GM12878 (cell line): ENCODE measurements at regions not wholly inside any gene's neighbourhood (a gene's known extent, or its start where the extent isn't known, plus 50 kb on each side); places are given as distances from the start of the nearest gene placed in this dataset.

Experiments used
- ATAC-seq: fragments of 200-7000 bp; cut with Tn5 transposase; 3 replicates; pipeline ENCODE4 v1.9.1; 2020; ENCODE audit warnings: mild to moderate bottlenecking, moderate library complexity
- BruUV-seq: library from RNA; stranded (reverse); fragments of 400-500 nt; replicated peaks from 2 replicates; lab custom pipeline; 2021; lab: Mats Ljungman, UMichigan
- CTCF ChIA-PET: fragments of 300-600 bp; sonication (Branson Sonifier 250); formaldehyde crosslinking; extraction: SDS; loops from one replicate; lab custom pipeline; 2021; ENCODE audit warnings: inconsistent platforms; lab: Yijun Ruan, JAX
- POLR2A ChIA-PET: fragments of 350-600 bp; formaldehyde crosslinking; extraction: SDS; loops from one replicate; lab custom pipeline; 2021; ENCODE audit warnings: inconsistent platforms; lab: Charles Lee
- RAD21 ChIA-PET: fragments of 300-600 bp; sonication (Branson Sonifier 250); formaldehyde crosslinking; loops from one replicate; lab custom pipeline; 2023; ENCODE audit warnings: antibody characterized with exemption; ENCODE audit not compliant: unreplicated experiment; lab: Charles Lee
- SMC1A ChIA-PET: fragments of 300-600 bp; sonication (Branson Sonifier 250); formaldehyde crosslinking; loops from one replicate; lab custom pipeline; 2023; ENCODE audit not compliant: unreplicated experiment, uncharacterized antibody; lab: Charles Lee
- DNase-seq: peaks from one replicate; pipeline ENCODE4 v3.0.0-alpha.2; 2011; ENCODE audit warnings: low read depth, low spot score
- FAIRE-seq: peaks from 3 replicates; lab custom pipeline; 2011; peaks lifted over from hg19 to GRCh38; lab: Jason Lieb, UNC
- H2AFZ ChIP-seq: 2 replicates; pipeline ENCODE4 v1.6.0; 2011; ENCODE audit warnings: low read depth, low read length, control low read depth; ENCODE audit not compliant: control insufficient read depth
- H3K27ac ChIP-seq: 2 replicates; pipeline ENCODE4 v1.5.1; 2011; ENCODE audit warnings: control low read depth; ENCODE audit not compliant: control insufficient read depth, insufficient read depth
- H3K27me3 ChIP-seq, 2 experiments: replicated peaks in 1 of 2; 2 replicates each; pipeline versions ENCODE4 v1.6.0 to v1.6.1; 2011; ENCODE audit warnings: low read length in 1 of 2; ENCODE audit not compliant: control insufficient read depth in 2 of 2, insufficient read depth in 2 of 2
- H3K36me3 ChIP-seq, 2 experiments: 2 replicates each; pipeline ENCODE4 v1.5.1; 2011; ENCODE audit warnings: low read length in 1 of 2; ENCODE audit not compliant: control insufficient read depth in 2 of 2, insufficient read depth in 2 of 2
- H3K4me1 ChIP-seq: 2 replicates; pipeline ENCODE4 v1.6.1; 2011; ENCODE audit warnings: mild to moderate bottlenecking, low read length, moderate library complexity, mixed read lengths; ENCODE audit not compliant: control insufficient read depth, insufficient read depth
- H3K4me2 ChIP-seq: 2 replicates; pipeline ENCODE4 v1.6.0; 2011; ENCODE audit warnings: control low read depth; ENCODE audit not compliant: control insufficient read depth, insufficient read depth
- H3K4me3 ChIP-seq: fragments of 200-600 bp; sonication (generic); 2 replicates; pipeline ENCODE4 v1.5.1; 2016
- H3K79me2 ChIP-seq: 2 replicates; pipeline ENCODE4 v1.6.0; 2011; ENCODE audit warnings: low read length; ENCODE audit not compliant: control insufficient read depth, insufficient read depth
- H3K9ac ChIP-seq: 2 replicates; pipeline ENCODE4 v1.8.0; 2011; ENCODE audit warnings: low read length, control low read depth, mixed read lengths; ENCODE audit not compliant: control insufficient read depth, insufficient read depth
- H3K9me3 ChIP-seq: replicated peaks from 3 replicates; pipeline ENCODE4 v1.5.1; 2011; ENCODE audit warnings: mild to moderate bottlenecking, low read length; ENCODE audit not compliant: control insufficient read depth, insufficient read depth
- H4K20me1 ChIP-seq: 2 replicates; pipeline ENCODE4 v1.6.0; 2011; ENCODE audit not compliant: control insufficient read depth, insufficient read depth
- BCL11A ChIP-seq: IDR thresholded peaks from 2 replicates; pipeline ENCODE4 v1.6.1; 2011; ENCODE audit warnings: low read depth, low read length
- FOS ChIP-seq: IDR thresholded peaks from 3 replicates; pipeline ENCODE4 v1.6.1; 2011; ENCODE audit warnings: borderline replicate concordance; ENCODE audit not compliant: insufficient read length; ENCODE audit errors: extremely low read depth
- KDM1A ChIP-seq: fragments of 200-600 bp; sonication (generic); IDR thresholded peaks from 2 replicates; pipeline ENCODE4 v1.6.1; 2016; ENCODE audit warnings: borderline replicate concordance
- LARP7 ChIP-seq: fragments of 450-650 bp; IDR thresholded peaks from 2 replicates; pipeline ENCODE4 v1.6.1; 2017; ENCODE audit warnings: mild to moderate bottlenecking
- MXI1 ChIP-seq: fragments of 150-350 bp; IDR thresholded peaks from 2 replicates; pipeline ENCODE4 v1.6.1; 2011; ENCODE audit warnings: low read depth, mild to moderate bottlenecking, inconsistent platforms, low read length, improper control_type of control experiment
- NFIC ChIP-seq: IDR thresholded peaks from 2 replicates; pipeline ENCODE4 v1.6.1; 2012; ENCODE audit warnings: low read depth, mild to moderate bottlenecking, inconsistent platforms, low read length, moderate library complexity
- NR2F1 ChIP-seq: fragments of 450-650 bp; conservative IDR thresholded peaks from 2 replicates; pipeline ENCODE4 v1.6.1; 2017; ENCODE audit warnings: mild to moderate bottlenecking
- PAX8 ChIP-seq: fragments of 450-650 bp; IDR thresholded peaks from 2 replicates; pipeline ENCODE4 v1.6.1; 2017; ENCODE audit warnings: mild to moderate bottlenecking, moderate library complexity
- RBBP5 ChIP-seq: fragments of 200-600 bp; sonication (generic); conservative IDR thresholded peaks from 2 replicates; pipeline ENCODE4 v1.6.1; 2016
- SIX5 ChIP-seq: IDR thresholded peaks from 2 replicates; pipeline ENCODE4 v1.6.1; 2011; ENCODE audit warnings: mild to moderate bottlenecking, low read depth, low read length, moderate library complexity; ENCODE audit not compliant: severe bottlenecking
- SMARCA5 ChIP-seq: fragments of 450-650 bp; IDR thresholded peaks from 2 replicates; pipeline ENCODE4 v1.6.1; 2017; ENCODE audit warnings: mild to moderate bottlenecking
- ZNF217 ChIP-seq: fragments of 450-650 bp; IDR thresholded peaks from 2 replicates; pipeline ENCODE4 v1.6.1; 2017; ENCODE audit warnings: antibody characterized with exemption, mild to moderate bottlenecking
- ZNF24 ChIP-seq: fragments of 450-650 bp; IDR thresholded peaks from 2 replicates; pipeline ENCODE4 v1.6.1; 2017; ENCODE audit warnings: antibody characterized with exemption, mild to moderate bottlenecking
- ZNF274 ChIP-seq: IDR thresholded peaks from one replicate; pipeline ENCODE4 v1.8.0; 2011; ENCODE audit not compliant: insufficient read length, insufficient read depth
- WGBS: methylation state at CpG from one replicate; pipeline ENCODE4 v1.1.6; 2016; ENCODE audit warnings: low lambda C conversion rate; ENCODE audit not compliant: insufficient replicate concordance, insufficient coverage; ENCODE audit errors: missing lambda C conversion rate; 5-methylcytosine and 5-hydroxymethylcytosine counted together
- in situ Hi-C: fragments of 300-500 bp; cut with MboI; formaldehyde crosslinking; loops from 9 replicates; pipeline ENCODE4 v1.14.3; 2018; ENCODE audit warnings: mixed read lengths
- intact Hi-C: fragments of 100-400 bp; cut with micrococcal nuclease; formaldehyde crosslinking; loops from one replicate; pipeline ENCODE4 v1.14.2; 2022; ENCODE audit not compliant: unreplicated experiment
- TF ChIP-seq, protein P1 (sequence below): IDR thresholded peaks from 2 replicates; pipeline ENCODE4 v1.6.1; 2011; ENCODE audit warnings: mild to moderate bottlenecking, low read depth, low read length, moderate library complexity; ENCODE audit not compliant: insufficient replicate concordance
- TF ChIP-seq, protein P2 (sequence below): fragments of 450-650 bp; IDR thresholded peaks from 2 replicates; pipeline ENCODE4 v1.6.1; 2017; ENCODE audit warnings: low read depth, mild to moderate bottlenecking, moderate library complexity

DNA sequence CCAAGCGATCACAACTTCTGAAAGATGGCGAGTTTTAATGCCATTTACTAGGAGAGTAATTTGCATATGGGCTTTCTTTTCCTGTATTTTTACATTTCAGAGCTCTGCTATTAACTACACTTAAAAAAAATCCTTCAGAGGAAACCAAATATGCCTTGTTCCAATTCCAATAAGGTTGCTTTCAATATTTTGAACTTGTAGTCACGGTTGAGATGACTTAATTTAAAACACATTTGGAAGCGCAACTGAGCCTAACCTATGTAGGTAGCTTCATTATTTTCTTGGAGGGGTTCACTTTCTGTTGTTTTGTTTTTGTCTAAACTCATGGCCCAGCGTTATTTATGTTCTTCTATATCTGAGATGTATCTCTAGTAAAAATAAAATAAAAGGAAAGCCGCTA is 93.4 kb downstream of the BLID start:
- ChIA-PET SMC1A (no interaction called here), POLR2A (no interaction called here)
- Histone ChIP-seq H3K27me3 (no peaks in the 10 kb centered on the region), H3K9me3 (no peaks in the 10 kb centered on the region), H3K79me2 (no peaks in the 10 kb centered on the region), H3K4me3 (no peak overlapping the region)
- no peak for FAIRE-seq
- in situ Hi-C loops, result no loop called here
- intact Hi-C loops, result no loop called here
- TF ChIP-seq SMARCA5 (no peak), BCL11A (no peak), NR2F1 (no peak), ZNF274 (no peak), SIX5 (no peak), RBBP5 (no peak), KDM1A (no peak), FOS (no peak), ZNF24 (no peak), PAX8 (no peak), LARP7 (no peak), NFIC (no peak), MXI1 (no peak), ZNF217 (no peak)
- TF ChIP-seq, protein P1, sequence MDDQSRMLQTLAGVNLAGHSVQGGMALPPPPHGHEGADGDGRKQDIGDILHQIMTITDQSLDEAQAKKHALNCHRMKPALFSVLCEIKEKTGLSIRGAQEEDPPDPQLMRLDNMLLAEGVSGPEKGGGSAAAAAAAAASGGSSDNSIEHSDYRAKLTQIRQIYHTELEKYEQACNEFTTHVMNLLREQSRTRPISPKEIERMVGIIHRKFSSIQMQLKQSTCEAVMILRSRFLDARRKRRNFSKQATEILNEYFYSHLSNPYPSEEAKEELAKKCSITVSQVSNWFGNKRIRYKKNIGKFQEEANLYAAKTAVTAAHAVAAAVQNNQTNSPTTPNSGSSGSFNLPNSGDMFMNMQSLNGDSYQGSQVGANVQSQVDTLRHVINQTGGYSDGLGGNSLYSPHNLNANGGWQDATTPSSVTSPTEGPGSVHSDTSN, result no peak
- TF ChIP-seq, protein P2, sequence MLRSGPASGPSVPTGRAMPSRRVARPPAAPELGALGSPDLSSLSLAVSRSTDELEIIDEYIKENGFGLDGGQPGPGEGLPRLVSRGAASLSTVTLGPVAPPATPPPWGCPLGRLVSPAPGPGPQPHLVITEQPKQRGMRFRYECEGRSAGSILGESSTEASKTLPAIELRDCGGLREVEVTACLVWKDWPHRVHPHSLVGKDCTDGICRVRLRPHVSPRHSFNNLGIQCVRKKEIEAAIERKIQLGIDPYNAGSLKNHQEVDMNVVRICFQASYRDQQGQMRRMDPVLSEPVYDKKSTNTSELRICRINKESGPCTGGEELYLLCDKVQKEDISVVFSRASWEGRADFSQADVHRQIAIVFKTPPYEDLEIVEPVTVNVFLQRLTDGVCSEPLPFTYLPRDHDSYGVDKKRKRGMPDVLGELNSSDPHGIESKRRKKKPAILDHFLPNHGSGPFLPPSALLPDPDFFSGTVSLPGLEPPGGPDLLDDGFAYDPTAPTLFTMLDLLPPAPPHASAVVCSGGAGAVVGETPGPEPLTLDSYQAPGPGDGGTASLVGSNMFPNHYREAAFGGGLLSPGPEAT, result no peak
- TF ChIP-seq, all 136 proteins: peak for 0
- no peaks in the 10 kb centered on the region for H4K20me1 ChIP-seq
- no peak overlapping the region for H3K9ac ChIP-seq
- no peaks in the 10 kb centered on the region for H3K36me3 ChIP-seq
- ChIA-PET RAD21 (no interaction called here), CTCF (no interaction called here)
- no peak for ATAC-seq
- no TSS peak for BruUV-seq
- no peak overlapping the region for H3K4me2 ChIP-seq
- no peaks in the 10 kb centered on the region for H3K4me1 ChIP-seq
- DNase-seq, result no peak
- WGBS, result 46% methylated on average over 6 of the region's 6 CpGs
- no peak overlapping the region for H3K27ac ChIP-seq
- no peak overlapping the region for H2AFZ ChIP-seq
